ENCODE measurements at regions not wholly inside any gene's neighbourhood (a gene's known extent, or its start where the extent isn't known, plus 50 kb on each side); places are given as distances from the start of the nearest gene placed in this dataset.
"Not testable (repeated sequence)": the region's sequence is repeated elsewhere in the genome, so short reads cannot be mapped to it uniquely, and the experiment has no call there.

DNA sequence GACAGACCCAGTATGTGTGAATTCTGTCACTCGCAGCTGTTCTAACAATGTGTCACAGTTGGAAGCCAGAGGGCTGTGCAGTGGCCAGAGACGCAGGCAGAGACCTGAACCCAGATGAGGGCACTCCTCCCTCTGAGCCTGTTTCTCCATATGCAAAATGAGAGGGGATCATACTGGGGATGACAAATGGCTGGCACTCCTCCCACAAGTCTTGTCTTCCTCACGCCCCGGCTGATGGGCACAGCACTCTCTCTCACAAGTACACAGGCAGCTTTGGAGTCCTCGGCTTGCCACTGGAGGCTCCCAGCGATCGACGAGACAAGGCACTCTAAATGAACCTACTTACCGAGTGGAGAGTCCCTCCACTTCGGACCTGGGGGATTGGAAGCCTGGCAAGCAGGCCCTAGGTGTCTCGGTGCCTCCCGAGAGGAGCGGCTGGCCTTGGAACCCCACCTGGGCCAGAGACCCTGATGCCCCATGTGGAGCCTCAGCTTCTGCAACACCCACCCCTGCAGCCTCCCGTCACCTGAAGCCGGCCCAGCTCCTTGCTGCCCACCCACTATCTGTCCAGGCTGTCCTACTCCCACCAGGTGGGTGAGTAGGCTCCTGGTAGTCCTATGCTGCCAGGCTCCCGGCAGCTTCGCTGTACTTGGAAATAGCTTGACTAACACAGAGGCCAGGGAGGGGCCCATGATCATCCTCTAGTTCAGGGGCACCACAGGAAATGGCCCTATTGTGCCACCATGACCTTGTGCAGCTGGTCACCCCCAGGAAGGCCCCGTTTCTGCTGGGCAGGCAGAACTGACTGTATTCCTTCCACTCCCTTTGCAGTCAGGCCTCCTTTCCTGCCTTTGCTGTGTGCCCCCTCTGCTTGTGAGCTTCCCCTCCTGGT is 65.0 kb upstream of the IQSEC1 start:
- H3K36me3 ChIP-seq: no peaks in the 10 kb centered on the region
- H3K27ac ChIP-seq: no peak overlapping the region
- H3K9me3 ChIP-seq: no peaks in the 10 kb centered on the region
- no peak for DNase-seq (ENCODE audit: low spot score in 2 of 2)
- no peaks in the 10 kb centered on the region for H3K4me1 ChIP-seq
- H3K4me3 ChIP-seq: no peak overlapping the region
- no peak for TF ChIP-seq EP300 (IDR thresholded peaks at IDR 0.05)
- no peak for TF ChIP-seq POLR2A (IDR thresholded peaks at IDR 0.05)
- TF ChIP-seq, protein P1, sequence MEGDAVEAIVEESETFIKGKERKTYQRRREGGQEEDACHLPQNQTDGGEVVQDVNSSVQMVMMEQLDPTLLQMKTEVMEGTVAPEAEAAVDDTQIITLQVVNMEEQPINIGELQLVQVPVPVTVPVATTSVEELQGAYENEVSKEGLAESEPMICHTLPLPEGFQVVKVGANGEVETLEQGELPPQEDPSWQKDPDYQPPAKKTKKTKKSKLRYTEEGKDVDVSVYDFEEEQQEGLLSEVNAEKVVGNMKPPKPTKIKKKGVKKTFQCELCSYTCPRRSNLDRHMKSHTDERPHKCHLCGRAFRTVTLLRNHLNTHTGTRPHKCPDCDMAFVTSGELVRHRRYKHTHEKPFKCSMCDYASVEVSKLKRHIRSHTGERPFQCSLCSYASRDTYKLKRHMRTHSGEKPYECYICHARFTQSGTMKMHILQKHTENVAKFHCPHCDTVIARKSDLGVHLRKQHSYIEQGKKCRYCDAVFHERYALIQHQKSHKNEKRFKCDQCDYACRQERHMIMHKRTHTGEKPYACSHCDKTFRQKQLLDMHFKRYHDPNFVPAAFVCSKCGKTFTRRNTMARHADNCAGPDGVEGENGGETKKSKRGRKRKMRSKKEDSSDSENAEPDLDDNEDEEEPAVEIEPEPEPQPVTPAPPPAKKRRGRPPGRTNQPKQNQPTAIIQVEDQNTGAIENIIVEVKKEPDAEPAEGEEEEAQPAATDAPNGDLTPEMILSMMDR (IDR thresholded peaks at IDR 0.05): no peak
- WGBS, 2 donors: 49 to 62% methylated on average over 13 to 17 of the region's 18 CpGs
- H3K27me3 ChIP-seq: no peaks in the 10 kb centered on the region

DNA sequence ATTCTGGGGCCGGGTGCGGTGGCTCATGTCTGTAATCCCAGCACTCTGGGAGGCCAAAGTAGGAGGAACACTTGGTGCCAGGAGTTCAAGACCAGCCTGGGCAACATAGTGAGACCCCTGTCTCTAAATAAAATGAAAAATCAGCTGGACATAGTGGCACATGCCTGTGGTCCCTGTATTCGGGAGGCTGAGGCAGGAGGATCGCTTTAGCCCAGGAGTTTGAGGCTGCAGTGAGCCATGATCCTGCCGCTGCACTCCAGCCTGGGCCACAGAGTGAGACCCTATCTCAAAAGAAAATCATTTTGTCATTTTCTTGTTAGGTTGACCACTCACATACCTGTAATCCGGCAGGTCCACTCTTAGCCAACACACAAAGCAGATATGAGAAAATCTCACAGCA is 63.6 kb upstream of the IQSEC1 start:
- WGBS, 2 donors: 84 to 95% methylated on average over 6 of the region's 6 CpGs
- H3K4me3 ChIP-seq; H3K27me3 ChIP-seq; H3K4me1 ChIP-seq; H3K27ac ChIP-seq; H3K36me3 ChIP-seq; H3K9me3 ChIP-seq; DNase-seq (ENCODE audit: low spot score in 2 of 2): not testable (repeated sequence)

DNA sequence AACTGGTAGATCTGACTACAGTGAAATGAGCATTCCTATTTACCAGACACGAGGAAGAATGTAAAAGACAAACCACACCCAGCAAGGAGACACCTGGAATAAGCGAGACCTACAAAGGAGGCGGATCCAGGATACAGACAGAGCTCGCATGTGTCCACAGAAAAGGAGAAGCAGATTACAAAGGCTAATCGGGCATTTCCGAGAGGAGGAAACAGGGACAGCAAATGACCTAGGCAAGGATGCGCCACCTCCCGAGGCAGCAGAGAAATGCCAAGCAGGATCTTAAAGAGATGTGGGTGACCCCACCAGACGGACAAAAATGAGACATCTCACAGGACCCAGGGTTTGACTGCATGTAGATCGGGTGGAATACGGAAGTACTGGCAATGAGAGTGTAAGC is 63.2 kb upstream of the IQSEC1 start:
- H3K9me3 ChIP-seq: no peaks in the 10 kb centered on the region
- H3K4me1 ChIP-seq: no peaks in the 10 kb centered on the region
- TF ChIP-seq EP300 (IDR thresholded peaks at IDR 0.05) (no peak), POLR2A (IDR thresholded peaks at IDR 0.05) (no peak)
- TF ChIP-seq, protein P1 (IDR thresholded peaks at IDR 0.05): no peak
- no peak overlapping the region for H3K4me3 ChIP-seq
- H3K27ac ChIP-seq: no peak overlapping the region
- H3K27me3 ChIP-seq: no peaks in the 10 kb centered on the region
- no peaks in the 10 kb centered on the region for H3K36me3 ChIP-seq
- 71 to 77% methylated on average over 11 of the region's 11 CpGs for WGBS, 2 donors
- no peak for DNase-seq (ENCODE audit: low spot score in 2 of 2)

DNA sequence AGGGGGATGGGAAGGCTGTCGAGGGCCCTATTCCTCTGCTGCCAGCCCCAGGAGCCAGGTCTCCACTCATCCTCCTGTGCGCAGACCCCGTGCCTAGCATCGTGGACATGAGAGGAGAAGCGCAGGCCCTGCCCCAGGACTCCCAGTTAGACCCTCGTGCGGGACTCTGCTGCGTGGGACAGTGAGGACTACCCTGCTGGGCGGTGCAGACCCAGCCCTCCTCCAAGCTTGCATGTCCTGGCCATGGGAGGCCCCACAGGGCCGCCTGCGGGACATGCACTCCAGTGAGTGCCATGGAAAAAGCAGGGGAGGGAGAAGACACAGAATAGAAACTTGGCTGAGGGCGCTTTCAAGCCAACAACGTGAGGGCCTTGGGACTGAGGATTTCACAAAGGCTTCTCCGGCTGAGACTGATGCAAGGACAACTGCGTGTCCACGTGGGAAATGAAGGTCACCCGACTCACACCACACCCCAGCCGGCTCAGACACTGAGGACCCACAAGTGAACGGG is 62.6 kb upstream of the IQSEC1 start:
- no peaks in the 10 kb centered on the region for H3K4me1 ChIP-seq
- H3K27ac ChIP-seq: no peak overlapping the region
- no peak for DNase-seq (ENCODE audit: low spot score in 2 of 2)
- no peaks in the 10 kb centered on the region for H3K9me3 ChIP-seq
- TF ChIP-seq EP300 (IDR thresholded peaks at IDR 0.05) (no peak), POLR2A (IDR thresholded peaks at IDR 0.05) (no peak)
- TF ChIP-seq, protein P1 (IDR thresholded peaks at IDR 0.05): no peak
- H3K4me3 ChIP-seq: no peak overlapping the region
- H3K36me3 ChIP-seq: no peaks in the 10 kb centered on the region
- 71 to 72% methylated on average over 19 of the region's 19 CpGs for WGBS, 2 donors
- H3K27me3 ChIP-seq: no peaks in the 10 kb centered on the region

DNA sequence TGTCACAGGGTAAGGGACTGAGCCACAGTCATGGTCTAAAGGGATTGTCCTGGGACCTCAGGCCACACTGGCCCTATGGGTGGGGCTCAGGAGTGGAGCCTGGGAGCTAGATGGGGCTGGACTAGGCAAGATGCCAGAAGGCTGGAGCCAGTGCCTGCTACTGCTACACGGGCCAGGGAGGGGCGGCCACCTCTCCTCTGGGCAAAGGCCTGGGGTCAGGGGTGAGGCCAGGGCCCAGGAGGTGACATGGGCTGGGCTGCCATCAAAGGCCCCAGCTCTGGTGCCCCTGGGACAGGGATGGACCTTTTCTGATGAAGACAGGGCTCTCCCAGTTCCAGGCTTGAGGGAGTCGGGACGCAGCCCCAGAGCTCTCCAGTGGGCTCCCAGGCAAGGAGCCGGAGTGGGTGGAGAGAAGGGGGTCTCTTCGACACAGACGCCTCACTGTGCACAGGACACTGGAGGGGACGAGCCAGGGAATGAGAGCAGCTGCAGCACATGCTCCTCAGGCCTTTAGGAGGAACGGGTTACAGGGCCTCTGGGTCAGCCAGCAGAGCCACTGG is 62.1 kb upstream of the IQSEC1 start:
- DNase-seq (ENCODE audit: low spot score in 2 of 2): no peak
- Histone ChIP-seq H3K27me3 (no peaks in the 10 kb centered on the region), H3K27ac (no peak overlapping the region), H3K4me3 (no peak overlapping the region), H3K36me3 (no peaks in the 10 kb centered on the region), H3K9me3 (no peaks in the 10 kb centered on the region), H3K4me1 (no peaks in the 10 kb centered on the region)
- WGBS, 2 donors: 33 to 63% methylated on average over 2 to 9 of the region's 9 CpGs
- TF ChIP-seq EP300 (IDR thresholded peaks at IDR 0.05) (no peak), POLR2A (IDR thresholded peaks at IDR 0.05) (no peak)
- TF ChIP-seq, protein P1 (IDR thresholded peaks at IDR 0.05): no peak
